Right hindlimb (tissue), 1 donor: ENCODE measurements at regions not wholly inside any gene's neighbourhood (a gene's known extent, or its start where the extent isn't known, plus 50 kb on each side); places are given as distances from the start of the nearest gene placed in this dataset.
A peak's percentile ranks its signal among the peaks of the same experiment; 100 is the strongest.

Source experiments
- DNase-seq: peaks from one replicate; pipeline ENCODE4 v3.0.0-alpha.2; 2018

GRCh38 chrX:51798701-51799100, 55.5 kb downstream of the GSPT2 start:
- no peak for DNase-seq

GRCh38 chrX:51802917-51803688, 59.9 kb downstream of the GSPT2 start:
- peak; percentile 56 for DNase-seq

GRCh38 chrX:51803833-51804232, 60.6 kb downstream of the GSPT2 start:
- no peak for DNase-seq

GRCh38 chrX:51804741-51805140, 61.5 kb downstream of the GSPT2 start:
- no peak for DNase-seq

- no peak for DNase-seq
These were observed 70.7 kb downstream of the GSPT2 start for GRCh38 chrX:51813886-51814460.

- no peak for DNase-seq
These were observed 69.4 kb upstream of the MAGED1 start for GRCh38 chrX:51824061-51824460.

- DNase-seq: no peak
These were observed 68.0 kb upstream of the MAGED1 start for GRCh38 chrX:51825436-51825835.

GRCh38 chrX:51834076-51834475, 59.3 kb upstream of the MAGED1 start:
- DNase-seq: no peak

- no peak for DNase-seq
These were observed 56.6 kb upstream of the MAGED1 start for GRCh38 chrX:51836823-51837222.

GRCh38 chrX:51837451-51837850, 56.0 kb upstream of the MAGED1 start:
- DNase-seq: no peak

- DNase-seq: peak; percentile 24
These were observed 55.5 kb upstream of the MAGED1 start for GRCh38 chrX:51837921-51838320.
